HUES6 (cell line): ENCODE measurements at regions not wholly inside any gene's neighbourhood (a gene's known extent, or its start where the extent isn't known, plus 50 kb on each side); places are given as distances from the start of the nearest gene placed in this dataset.

Source experiments
- H3K27ac ChIP-seq: 2 replicates; pipeline ENCODE4 v1.7.0; 2013; ENCODE audit warnings: low read depth, mild to moderate bottlenecking, low read length, inconsistent platforms
- H3K27me3 ChIP-seq: 2 replicates; pipeline ENCODE4 v1.6.1; 2013; ENCODE audit warnings: low read length; ENCODE audit not compliant: control insufficient read depth, insufficient read depth
- H3K36me3 ChIP-seq: 2 replicates; pipeline ENCODE4 v1.6.1; 2013; ENCODE audit warnings: low read length; ENCODE audit not compliant: control insufficient read depth, insufficient read depth
- H3K4me1 ChIP-seq: 2 replicates; pipeline ENCODE4 v1.6.1; 2013; ENCODE audit warnings: low read length; ENCODE audit not compliant: control insufficient read depth, insufficient read depth
- H3K4me3 ChIP-seq: 2 replicates; pipeline ENCODE4 v1.5.1; 2013; ENCODE audit warnings: low read depth, low read length
- H3K9ac ChIP-seq: one replicate; pipeline ENCODE4 v1.6.1; 2013; ENCODE audit warnings: mild to moderate bottlenecking, low read length
- H3K9me3 ChIP-seq: 2 replicates; pipeline ENCODE4 v1.6.1; 2013; ENCODE audit warnings: low read depth, low read length; ENCODE audit not compliant: control insufficient read depth, insufficient read depth

DNA sequence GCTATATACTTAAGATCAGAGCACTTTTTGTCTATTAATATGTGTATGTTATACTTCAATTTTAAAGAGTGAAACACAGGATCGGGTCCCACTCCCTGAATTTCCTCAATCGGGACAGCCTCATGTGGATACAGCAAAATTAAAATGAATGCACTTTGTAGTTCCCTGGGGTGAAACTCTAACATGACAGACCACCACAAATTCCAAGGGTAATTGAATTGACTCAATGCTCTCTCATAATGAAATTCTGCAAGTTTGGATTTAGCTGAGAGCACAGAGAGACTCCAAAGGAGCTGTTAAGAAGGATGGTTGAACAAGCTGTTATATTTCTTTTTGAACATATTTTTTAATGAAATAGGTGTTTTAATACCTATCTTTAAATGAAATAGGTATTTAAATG, 413.6 kb downstream of the GXYLT1 start:
- Histone ChIP-seq H3K27ac (no peak overlapping the region), H3K27me3 (no peaks in the 10 kb centered on the region), H3K9ac (no peak overlapping the region), H3K36me3 (no peaks in the 10 kb centered on the region), H3K4me3 (no peak overlapping the region), H3K9me3 (0 out of 2 replicates have a peak, but pooled peaks cover 2% of the 10 kb centered on the region), H3K4me1 (no peaks in the 10 kb centered on the region)

DNA sequence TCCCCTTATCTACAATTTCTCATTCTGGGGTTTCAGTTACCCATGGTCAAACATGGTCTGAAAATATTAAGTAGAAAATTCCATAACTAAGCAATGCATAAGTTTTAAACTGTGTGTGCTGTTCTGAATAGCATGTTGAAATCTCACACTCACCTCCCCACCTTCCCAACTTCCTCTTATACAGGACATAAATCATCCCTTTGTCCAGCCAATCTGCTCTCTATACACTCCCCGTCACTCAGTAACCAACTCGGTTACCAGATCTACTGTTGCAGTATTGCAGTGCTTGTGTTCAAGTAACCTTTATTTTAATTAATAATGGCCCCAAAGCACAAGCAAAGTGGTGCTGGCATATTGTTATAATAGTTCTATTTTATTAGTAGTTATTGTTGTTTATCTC, 420.5 kb downstream of the GXYLT1 start:
- Histone ChIP-seq H3K4me3 (no peak overlapping the region), H3K27me3 (no peaks in the 10 kb centered on the region), H3K27ac (no peak overlapping the region), H3K36me3 (no peaks in the 10 kb centered on the region), H3K4me1 (peaks cover 8% of the 10 kb centered on the region; the same call in 1 of the 2 replicates), H3K9me3 (0 out of 2 replicates have a peak, but pooled peaks cover 2% of the 10 kb centered on the region), H3K9ac (no peak overlapping the region)

DNA sequence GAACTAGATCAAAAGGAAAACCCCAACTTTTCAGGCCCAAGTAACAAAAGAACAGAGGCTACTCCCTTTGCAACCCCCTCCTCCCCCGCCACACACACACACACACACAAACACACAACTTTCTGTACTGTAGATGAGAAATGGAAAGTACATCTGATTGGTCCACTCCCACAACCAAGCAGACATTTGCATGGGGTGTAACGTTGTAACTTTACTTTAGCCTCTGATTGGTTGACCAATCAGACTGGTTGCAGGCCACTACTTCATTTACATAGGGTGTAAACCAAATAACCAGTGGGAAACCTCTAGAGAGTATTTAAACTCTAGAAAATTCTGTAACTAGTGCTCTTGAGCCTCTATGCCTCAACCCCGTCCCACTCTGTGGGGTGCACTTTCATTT, 425.5 kb downstream of the GXYLT1 start:
- peaks cover 12% of the 10 kb centered on the region; the same call in 1 of the 2 replicates for H3K4me1 ChIP-seq
- H3K27ac ChIP-seq, result no peak overlapping the region
- H3K4me3 ChIP-seq, result no peak overlapping the region
- H3K9ac ChIP-seq, result no peak overlapping the region
- no peaks in the 10 kb centered on the region for H3K27me3 ChIP-seq
- H3K9me3 ChIP-seq, result no peaks in the 10 kb centered on the region
- no peaks in the 10 kb centered on the region for H3K36me3 ChIP-seq

DNA sequence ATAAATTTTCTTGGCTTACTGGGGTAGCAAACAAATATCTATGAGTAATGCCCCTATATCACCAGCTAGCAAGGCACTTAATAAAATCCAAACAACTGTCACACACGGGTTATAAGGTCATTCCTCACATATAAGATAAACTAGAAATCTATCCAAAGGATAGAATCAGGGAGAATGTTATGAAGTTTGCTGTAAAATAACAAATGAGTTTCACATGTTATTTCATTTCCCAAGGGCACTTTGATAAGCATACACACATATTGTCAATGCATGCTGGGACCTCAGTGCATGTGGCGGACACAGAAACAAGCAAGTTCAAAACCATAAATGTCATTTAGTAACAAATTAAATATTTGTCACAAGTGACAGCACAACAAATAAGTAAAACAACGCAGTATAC, 429.4 kb downstream of the GXYLT1 start:
- Histone ChIP-seq H3K9me3 (no peaks in the 10 kb centered on the region), H3K27ac (no peak overlapping the region), H3K36me3 (no peaks in the 10 kb centered on the region), H3K9ac (no peak overlapping the region), H3K27me3 (no peaks in the 10 kb centered on the region), H3K4me3 (no peak overlapping the region), H3K4me1 (peaks cover 10% of the 10 kb centered on the region; the same call in 1 of the 2 replicates)

DNA sequence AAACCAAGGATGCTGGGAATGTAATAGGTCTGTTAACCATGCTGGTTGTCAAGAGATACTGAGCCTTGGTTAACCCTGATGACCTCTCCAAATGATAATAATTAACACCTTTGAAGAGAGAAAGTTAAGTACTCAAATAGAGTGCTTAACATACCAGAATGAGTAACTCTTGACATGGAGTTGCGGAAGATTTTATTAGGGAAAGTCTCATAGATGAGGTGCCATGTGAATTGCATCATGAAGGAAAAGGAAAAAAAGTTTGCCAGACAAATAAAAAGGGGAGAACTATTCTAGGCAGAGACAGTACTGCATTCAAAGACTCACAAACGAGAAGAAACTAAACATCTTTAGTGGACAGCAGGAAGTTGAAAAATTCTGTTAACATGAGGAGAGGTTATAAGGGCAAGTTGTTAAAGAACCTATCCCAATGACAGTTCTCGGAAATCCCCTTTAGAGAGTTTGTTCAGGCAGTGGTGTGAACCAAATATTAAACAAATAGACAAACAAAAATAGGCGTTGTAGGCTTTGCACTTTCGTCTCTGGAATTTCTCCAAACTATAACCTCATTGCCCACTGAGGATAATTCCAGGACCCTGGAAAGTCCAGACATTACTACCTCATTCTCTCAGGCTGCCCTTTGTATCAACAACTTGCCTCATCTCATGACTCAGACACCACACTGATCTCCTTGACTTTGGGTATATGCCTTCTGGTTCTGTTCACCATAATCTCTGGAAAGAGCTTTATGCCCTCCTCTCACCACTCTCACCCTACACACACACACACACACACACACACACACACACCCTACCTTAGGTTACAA, 435.0 kb downstream of the GXYLT1 start:
- no peaks in the 10 kb centered on the region for H3K27me3 ChIP-seq
- no peaks in the 10 kb centered on the region for H3K9me3 ChIP-seq
- H3K9ac ChIP-seq, result no peak overlapping the region
- no peaks in the 10 kb centered on the region for H3K36me3 ChIP-seq
- H3K4me1 ChIP-seq, result peaks cover 22% of the 10 kb centered on the region
- H3K4me3 ChIP-seq, result no peak overlapping the region
- H3K27ac ChIP-seq, result no peak overlapping the region; the same call in 1 of the 2 replicates

DNA sequence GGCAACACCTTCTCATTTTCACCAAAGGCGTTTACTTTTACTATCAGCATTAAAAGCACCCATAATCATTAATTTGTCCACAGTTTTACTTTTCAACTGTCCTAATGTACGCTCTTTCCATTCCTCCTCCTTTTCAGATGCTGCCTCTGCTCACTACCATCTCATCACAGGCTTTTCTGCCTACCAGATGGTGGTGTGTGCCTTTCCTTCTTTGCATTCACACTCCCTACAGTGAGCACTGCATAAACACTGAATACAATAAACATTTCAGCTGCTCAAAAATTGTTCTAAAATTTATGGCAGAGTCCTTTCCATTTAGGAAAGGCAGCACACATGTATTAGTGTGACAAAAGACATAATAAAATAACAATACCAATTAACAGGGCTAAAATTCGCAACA, 435.7 kb downstream of the GXYLT1 start:
- Histone ChIP-seq H3K9ac (no peak overlapping the region), H3K27ac (no peak overlapping the region), H3K9me3 (no peaks in the 10 kb centered on the region), H3K27me3 (no peaks in the 10 kb centered on the region), H3K4me1 (peaks cover 22% of the 10 kb centered on the region), H3K36me3 (no peaks in the 10 kb centered on the region), H3K4me3 (peak overlapping the region; percentile 11; the same call in 1 of the 2 replicates)

DNA sequence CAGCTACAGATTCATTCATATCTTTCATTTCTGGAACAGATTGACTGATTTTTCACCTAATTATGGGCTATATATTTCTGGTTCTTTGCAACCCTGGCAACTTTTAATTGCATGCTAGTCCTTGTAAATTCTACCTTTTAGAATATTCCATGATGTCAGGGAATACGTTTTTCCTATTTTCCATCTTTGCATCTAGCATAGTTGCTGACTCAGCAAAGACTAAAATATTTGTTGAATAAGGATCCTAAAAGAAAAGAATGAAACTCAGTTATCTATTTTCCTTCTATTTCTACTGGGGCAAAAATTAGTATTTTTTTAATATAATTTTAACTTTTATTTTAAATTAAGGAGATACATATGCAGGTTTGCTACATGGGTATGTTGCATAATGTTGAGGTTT, 438.3 kb downstream of the GXYLT1 start:
- Histone ChIP-seq H3K9me3 (no peaks in the 10 kb centered on the region), H3K4me3 (no peak overlapping the region), H3K4me1 (peaks cover 22% of the 10 kb centered on the region), H3K27ac (no peak overlapping the region), H3K27me3 (no peaks in the 10 kb centered on the region), H3K9ac (no peak overlapping the region), H3K36me3 (no peaks in the 10 kb centered on the region)

DNA sequence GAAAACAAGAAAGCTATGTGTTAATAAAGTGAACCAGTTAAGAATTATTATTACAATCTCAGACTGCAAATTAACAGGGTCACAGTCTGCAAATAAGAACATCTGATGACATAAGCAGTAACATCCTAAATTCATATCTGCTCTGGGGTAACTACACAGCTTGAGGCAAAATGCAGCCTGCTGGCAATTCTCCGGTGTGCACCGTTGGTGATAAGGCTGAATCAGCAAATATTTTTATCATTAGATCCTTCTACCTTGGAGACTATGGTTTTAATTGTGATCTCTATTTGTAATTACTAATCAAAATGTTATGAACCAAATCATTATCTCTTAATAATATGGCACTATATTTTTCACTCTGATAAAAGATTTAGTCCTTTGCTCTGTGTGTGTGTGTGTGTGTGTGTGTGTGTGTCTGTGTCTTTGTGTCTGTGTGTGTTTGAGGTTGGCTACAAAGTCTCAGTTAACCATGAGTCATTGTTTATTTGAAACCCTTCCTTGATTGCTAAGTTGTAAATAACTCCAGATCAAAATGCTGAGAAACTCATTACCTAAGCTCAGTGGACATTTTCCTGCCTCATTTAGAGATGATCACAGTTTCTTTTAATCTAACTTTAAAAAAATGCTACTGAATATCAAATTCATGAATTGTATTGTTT, 442.6 kb downstream of the GXYLT1 start:
- Histone ChIP-seq H3K4me3 (no peak overlapping the region), H3K36me3 (no peaks in the 10 kb centered on the region), H3K9ac (no peak overlapping the region), H3K4me1 (no peaks in the 10 kb centered on the region; the same call in 1 of the 2 replicates), H3K27ac (no peak overlapping the region), H3K9me3 (no peaks in the 10 kb centered on the region), H3K27me3 (no peaks in the 10 kb centered on the region)

DNA sequence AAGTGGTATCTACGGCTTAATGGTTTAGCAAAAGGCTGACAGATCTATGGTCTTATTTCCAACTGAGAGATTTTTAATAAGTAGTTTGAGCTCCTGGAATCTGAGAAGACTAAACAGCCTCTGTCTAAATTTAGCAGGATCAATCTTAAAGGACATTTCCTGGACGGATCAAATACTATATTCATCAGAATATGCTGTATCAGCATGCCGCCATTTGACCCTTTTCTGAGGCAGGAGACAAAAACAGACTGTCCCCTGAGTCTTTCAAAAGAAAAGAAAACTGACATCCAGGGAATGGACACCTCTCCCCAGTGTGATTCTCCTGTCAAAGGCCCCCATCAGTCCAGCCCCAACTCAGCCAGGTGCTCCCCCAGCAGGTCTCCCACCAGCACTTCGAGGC, 443.7 kb downstream of the GXYLT1 start:
- Histone ChIP-seq H3K4me3 (no peak overlapping the region), H3K36me3 (no peaks in the 10 kb centered on the region), H3K4me1 (no peaks in the 10 kb centered on the region; the same call in 1 of the 2 replicates), H3K9ac (no peak overlapping the region), H3K9me3 (no peaks in the 10 kb centered on the region), H3K27me3 (no peaks in the 10 kb centered on the region), H3K27ac (no peak overlapping the region)

DNA sequence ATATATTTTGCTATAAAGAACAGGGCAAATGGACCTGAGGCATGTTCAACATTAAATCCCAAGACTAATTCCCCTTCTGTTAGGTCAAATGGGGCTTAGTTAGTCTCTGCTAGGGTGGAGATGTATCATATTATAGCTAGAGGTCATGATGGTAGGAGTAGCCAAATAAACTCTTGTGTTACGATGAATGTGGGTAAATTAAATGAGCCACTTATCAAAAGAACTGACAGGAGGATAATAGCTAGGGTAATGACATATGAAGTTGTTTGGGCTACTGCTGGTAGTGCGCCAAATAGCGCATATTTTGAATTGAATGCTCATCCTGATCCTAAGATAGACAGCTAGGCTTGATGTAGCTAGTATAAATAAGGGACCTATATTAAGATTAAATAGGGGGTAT, 445.0 kb downstream of the GXYLT1 start:
- Histone ChIP-seq H3K27me3 (no peaks in the 10 kb centered on the region), H3K4me3 (no peak overlapping the region), H3K9me3 (no peaks in the 10 kb centered on the region), H3K36me3 (no peaks in the 10 kb centered on the region), H3K9ac (no peak overlapping the region), H3K4me1 (no peaks in the 10 kb centered on the region; the same call in 1 of the 2 replicates), H3K27ac (no peak overlapping the region)

DNA sequence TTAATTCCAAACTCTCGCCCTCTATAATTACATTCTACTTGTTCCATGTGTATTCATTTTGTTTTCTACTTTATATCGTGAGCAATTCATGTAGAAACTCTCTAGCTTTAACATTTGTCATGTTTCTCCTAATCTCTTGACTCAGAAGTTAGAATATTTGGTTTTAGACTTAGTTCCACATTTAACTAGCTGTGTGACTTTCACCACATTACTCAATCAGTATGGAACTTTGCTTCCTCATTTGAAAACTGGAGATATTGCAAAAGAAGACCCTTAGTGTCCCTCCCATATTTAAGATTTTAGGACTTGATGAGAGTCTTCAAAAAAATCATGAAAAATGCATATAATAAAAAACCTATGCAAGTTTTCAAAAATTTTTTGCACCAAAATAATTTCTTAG, 447.5 kb downstream of the GXYLT1 start:
- Histone ChIP-seq H3K9ac (no peak overlapping the region), H3K4me1 (no peaks in the 10 kb centered on the region; the same call in 1 of the 2 replicates), H3K4me3 (no peak overlapping the region), H3K9me3 (no peaks in the 10 kb centered on the region), H3K27me3 (no peaks in the 10 kb centered on the region), H3K36me3 (no peaks in the 10 kb centered on the region), H3K27ac (no peak overlapping the region)
